CD14-positive monocyte (primary cell): ENCODE measurements at regions not wholly inside any gene's neighbourhood (a gene's known extent, or its start where the extent isn't known, plus 50 kb on each side); places are given as distances from the start of the nearest gene placed in this dataset.

Experiments
- DNase-seq, 3 donors: peaks; one replicate each; pipeline ENCODE4 v3.0.0-alpha.2; 2011 to 2022
- H2AFZ ChIP-seq: 2 replicates; pipeline ENCODE4 v1.6.0; 2012; ENCODE audit warnings: mild to moderate bottlenecking, low read depth, low read length, inconsistent platforms; ENCODE audit not compliant: insufficient read depth, poor library complexity, severe bottlenecking
- H3K27ac ChIP-seq, 2 donors: 1 replicate in 1 of 2; 2 replicates in 1 of 2; pipeline ENCODE4 v1.5.1; 2012 to 2013; ENCODE audit warnings: low read length in 2 of 2, control low read depth in 1 of 2, inconsistent platforms in 1 of 2, low read depth in 1 of 2, mild to moderate bottlenecking in 1 of 2
- H3K27me3 ChIP-seq, 2 donors: one replicate each; pipeline versions ENCODE4 v1.6.0 to v1.6.1; 2011 to 2013; ENCODE audit warnings: low read length in 2 of 2; ENCODE audit not compliant: control insufficient read depth in 2 of 2, insufficient read depth in 2 of 2
- H3K36me3 ChIP-seq, 2 donors: replicated peaks in 1 of 2; 1 replicate in 1 of 2; 2 replicates in 1 of 2; pipeline versions ENCODE4 v1.5.1 to v1.6.1; 2012 to 2013; ENCODE audit warnings: low read length in 2 of 2, control low read depth in 1 of 2, inconsistent platforms in 1 of 2, mild to moderate bottlenecking in 1 of 2; ENCODE audit not compliant: insufficient read depth in 2 of 2, control insufficient read depth in 1 of 2
- H3K4me1 ChIP-seq, 2 donors: 1 replicate in 1 of 2; 2 replicates in 1 of 2; pipeline versions ENCODE4 v1.5.1 to v1.6.1; 2012 to 2013; ENCODE audit warnings: low read length in 2 of 2, control low read depth in 1 of 2, inconsistent platforms in 1 of 2, mild to moderate bottlenecking in 1 of 2, moderate library complexity in 1 of 2; ENCODE audit not compliant: insufficient read depth in 2 of 2, control insufficient read depth in 1 of 2
- H3K4me2 ChIP-seq: replicated peaks from 2 replicates; pipeline ENCODE3; 2012; ENCODE audit warnings: low read length, moderate library complexity, mild to moderate bottlenecking; ENCODE audit not compliant: poor library complexity, severe bottlenecking; ENCODE audit errors: extremely low read depth
- H3K4me3 ChIP-seq, 3 experiments: fragments of 200-600 bp in 1 of 3; sonication (generic) in 1 of 3; replicated peaks in 1 of 3; 1 replicate in 2 of 3; 2 replicates in 1 of 3; pipeline ENCODE4 v1.5.1; 2011 to 2013; ENCODE audit warnings: low read length in 3 of 3, mild to moderate bottlenecking in 3 of 3, control low read depth in 2 of 3, low read depth in 2 of 3, inconsistent platforms in 1 of 3, moderate library complexity in 1 of 3
- H3K79me2 ChIP-seq: 2 replicates; pipeline ENCODE4 v1.6.0; 2012; ENCODE audit warnings: mild to moderate bottlenecking, control low read depth, inconsistent platforms, low read length, moderate library complexity; ENCODE audit not compliant: insufficient read depth
- H3K9ac ChIP-seq: 2 replicates; pipeline ENCODE4 v1.6.0; 2017; ENCODE audit warnings: low read length, mild to moderate bottlenecking; ENCODE audit not compliant: insufficient read depth, poor library complexity, severe bottlenecking
- H3K9me3 ChIP-seq, 2 donors: replicated peaks in 1 of 2; 1 replicate in 1 of 2; 2 replicates in 1 of 2; pipeline versions ENCODE4 v1.5.1 to v1.6.1; 2012 to 2013; ENCODE audit warnings: low read length in 2 of 2, control low read depth in 1 of 2; ENCODE audit not compliant: control insufficient read depth in 1 of 2, insufficient read depth in 1 of 2
- H4K20me1 ChIP-seq: 2 replicates; pipeline ENCODE4 v1.6.0; 2012; ENCODE audit warnings: mild to moderate bottlenecking, low read length, control low read depth, moderate library complexity; ENCODE audit not compliant: insufficient read depth
- H3K27ac Mint-ChIP-seq, 7 donors: one replicate each; pipeline ENCODE4 v1.8.0; 2020; ENCODE audit warnings: mild to moderate bottlenecking in 7 of 7, mixed read lengths in 7 of 7, moderate library complexity in 6 of 7, inconsistent platforms in 2 of 7
- H3K27me3 Mint-ChIP-seq, 3 donors: one replicate each; pipeline ENCODE4 v1.8.0; 2021 to 2022; ENCODE audit warnings: low read depth in 3 of 3, mild to moderate bottlenecking in 3 of 3, mixed read lengths in 3 of 3, moderate library complexity in 3 of 3, inconsistent platforms in 1 of 3
- H3K36me3 Mint-ChIP-seq, 2 donors: one replicate each; pipeline ENCODE4 v1.8.0; 2020; ENCODE audit warnings: mixed read lengths in 2 of 2, inconsistent platforms in 1 of 2, mild to moderate bottlenecking in 1 of 2
- H3K4me1 Mint-ChIP-seq: one replicate; pipeline ENCODE4 v1.8.0; 2020; ENCODE audit warnings: mild to moderate bottlenecking, mixed read lengths
- H3K4me3 Mint-ChIP-seq, 2 donors: one replicate each; pipeline ENCODE4 v1.8.0; 2020; ENCODE audit warnings: mild to moderate bottlenecking in 2 of 2, mixed read lengths in 2 of 2, moderate library complexity in 1 of 2
- H3K9me3 Mint-ChIP-seq, 7 donors: one replicate each; pipeline ENCODE4 v1.8.0; 2020 to 2022; ENCODE audit warnings: mixed read lengths in 7 of 7, mild to moderate bottlenecking in 6 of 7, moderate library complexity in 6 of 7, inconsistent platforms in 2 of 7
- WGBS: methylation state at CpG from one replicate; pipeline ENCODE4 v1.1.5; 2013; ENCODE audit warnings: missing lambda C conversion rate; ENCODE audit not compliant: insufficient coverage; 5-methylcytosine and 5-hydroxymethylcytosine counted together
- intact Hi-C, 2 donors: fragments of 100-400 bp; cut with micrococcal nuclease; formaldehyde crosslinking; loops; one replicate each; pipeline versions ENCODE4 v1.15.0 to v1.15.1; 2023
- TF ChIP-seq, protein P1 (sequence below): fragments of 200-600 bp; IDR thresholded peaks from one replicate; pipeline ENCODE4 v1.8.0; 2022; ENCODE audit warnings: antibody characterized with exemption, mild to moderate bottlenecking

DNA sequence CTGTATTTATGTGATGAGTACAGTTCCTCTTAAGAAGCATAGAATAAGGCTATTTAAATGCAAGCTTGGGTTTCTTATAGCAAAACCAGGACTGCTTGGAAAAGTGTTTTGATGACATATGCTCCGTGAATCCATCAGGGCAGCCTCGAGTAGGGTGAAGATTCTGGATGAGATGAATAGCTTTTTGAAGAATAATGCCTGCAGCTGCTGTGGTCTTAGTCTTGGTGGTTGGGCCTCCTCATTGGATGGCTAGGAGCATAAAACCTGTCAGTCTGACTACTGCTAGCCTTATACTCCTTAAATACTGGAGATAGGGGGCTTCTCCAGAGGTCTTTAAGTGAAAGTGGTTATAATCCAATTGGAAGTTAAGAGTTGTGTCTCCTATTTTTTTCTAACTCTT, 704.3 kb downstream of the FGF9 start:
- no peak overlapping the region for H3K4me3 Mint-ChIP-seq
- no peak overlapping the region for H3K27ac ChIP-seq
- no peaks in the 10 kb centered on the region for H4K20me1 ChIP-seq
- H3K27me3 ChIP-seq: no peaks in the 10 kb centered on the region
- H3K9ac ChIP-seq: no peak overlapping the region
- TF ChIP-seq, protein P1, sequence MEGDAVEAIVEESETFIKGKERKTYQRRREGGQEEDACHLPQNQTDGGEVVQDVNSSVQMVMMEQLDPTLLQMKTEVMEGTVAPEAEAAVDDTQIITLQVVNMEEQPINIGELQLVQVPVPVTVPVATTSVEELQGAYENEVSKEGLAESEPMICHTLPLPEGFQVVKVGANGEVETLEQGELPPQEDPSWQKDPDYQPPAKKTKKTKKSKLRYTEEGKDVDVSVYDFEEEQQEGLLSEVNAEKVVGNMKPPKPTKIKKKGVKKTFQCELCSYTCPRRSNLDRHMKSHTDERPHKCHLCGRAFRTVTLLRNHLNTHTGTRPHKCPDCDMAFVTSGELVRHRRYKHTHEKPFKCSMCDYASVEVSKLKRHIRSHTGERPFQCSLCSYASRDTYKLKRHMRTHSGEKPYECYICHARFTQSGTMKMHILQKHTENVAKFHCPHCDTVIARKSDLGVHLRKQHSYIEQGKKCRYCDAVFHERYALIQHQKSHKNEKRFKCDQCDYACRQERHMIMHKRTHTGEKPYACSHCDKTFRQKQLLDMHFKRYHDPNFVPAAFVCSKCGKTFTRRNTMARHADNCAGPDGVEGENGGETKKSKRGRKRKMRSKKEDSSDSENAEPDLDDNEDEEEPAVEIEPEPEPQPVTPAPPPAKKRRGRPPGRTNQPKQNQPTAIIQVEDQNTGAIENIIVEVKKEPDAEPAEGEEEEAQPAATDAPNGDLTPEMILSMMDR: no peak
- no peaks in the 10 kb centered on the region for H3K4me1 Mint-ChIP-seq
- no peak overlapping the region for H3K27ac Mint-ChIP-seq
- intact Hi-C loops: no loop called here
- peaks cover 17 to 23% of the 10 kb centered on the region in 2 donors for H3K9me3 ChIP-seq
- H3K36me3 Mint-ChIP-seq: no peaks in the 10 kb centered on the region
- H3K4me1 ChIP-seq: no peaks in the 10 kb centered on the region
- H2AFZ ChIP-seq: no peak overlapping the region
- H3K36me3 ChIP-seq: no peaks in the 10 kb centered on the region
- WGBS: 92% methylated on average over 2 of the region's 2 CpGs
- H3K4me3 ChIP-seq: no peak overlapping the region
- H3K79me2 ChIP-seq: no peaks in the 10 kb centered on the region
- peaks cover 6 to 23% (median 13%) of the 10 kb centered on the region in 7 donors for H3K9me3 Mint-ChIP-seq
- no peak overlapping the region for H3K4me2 ChIP-seq
- no peaks in the 10 kb centered on the region for H3K27me3 Mint-ChIP-seq
- DNase-seq: no peak

DNA sequence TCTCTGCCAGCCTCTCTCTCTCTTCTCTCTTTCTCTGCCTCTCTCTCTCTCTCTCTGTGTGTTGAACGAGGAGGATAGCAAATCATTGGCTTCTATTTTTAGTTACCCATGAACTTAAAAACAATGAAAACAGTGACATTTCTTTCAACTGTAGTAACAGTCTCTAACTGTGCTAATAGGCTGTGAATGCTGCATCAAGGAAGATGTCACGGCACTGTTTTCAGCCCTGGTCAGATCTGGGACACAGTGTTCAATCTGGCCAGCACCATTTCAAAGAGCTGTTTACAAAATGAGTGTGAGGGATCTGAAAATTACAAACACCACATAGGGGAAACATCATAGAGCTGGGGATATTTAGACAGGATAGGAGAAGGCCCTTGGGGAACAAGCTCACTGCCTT, 717.0 kb downstream of the FGF9 start:
- H3K4me2 ChIP-seq: no peak overlapping the region
- Mint-ChIP-seq H3K27me3 (no peaks in the 10 kb centered on the region), H3K27ac (no peak overlapping the region), H3K36me3 (no peaks in the 10 kb centered on the region), H3K9me3 (peaks cover 4 to 15% (median 9%) of the 10 kb centered on the region in 7 donors), H3K4me3 (no peak overlapping the region), H3K4me1 (no peaks in the 10 kb centered on the region)
- intact Hi-C loops: no loop called here
- H3K4me3 ChIP-seq: no peak overlapping the region
- no peak overlapping the region for H2AFZ ChIP-seq
- H3K27ac ChIP-seq: no peak overlapping the region
- no peaks in the 10 kb centered on the region for H3K27me3 ChIP-seq
- TF ChIP-seq, protein P1: no peak
- no peaks in the 10 kb centered on the region for H3K79me2 ChIP-seq
- H4K20me1 ChIP-seq: no peaks in the 10 kb centered on the region
- H3K4me1 ChIP-seq: no peaks in the 10 kb centered on the region
- H3K9me3 ChIP-seq: peaks cover 7 to 34% of the 10 kb centered on the region in 2 donors
- WGBS: no CpG with 5 or more reads among the region's 2 CpGs
- DNase-seq: no peak
- H3K36me3 ChIP-seq: no peaks in the 10 kb centered on the region
- H3K9ac ChIP-seq: no peak overlapping the region
